ENCODE measurements at regions not wholly inside any gene's neighbourhood (a gene's known extent, or its start where the extent isn't known, plus 50 kb on each side); places are given as distances from the start of the nearest gene placed in this dataset.

GRCh38 chr10:129397198-129397974 is 69.7 kb upstream of the MGMT start:
- 21% methylated on average over 3 of the region's 16 CpGs for WGBS (ENCODE audit: insufficient coverage, low coverage, low lambda C conversion rate, missing lambda C conversion rate)
- ATAC-seq: peak; percentile 34 to 70 (median 49)
- DNase-seq: no peak
- H3K4me1 ChIP-seq: no peaks in the 10 kb centered on the region
- no peaks in the 10 kb centered on the region for H3K27me3 ChIP-seq
- intact Hi-C loops (cut with DNase I): no loop called here
- no peaks in the 10 kb centered on the region for H3K36me3 ChIP-seq
- H3K4me3 ChIP-seq: no peak overlapping the region
- no peak for TF ChIP-seq CTCF (IDR thresholded peaks at IDR 0.05)
- TF ChIP-seq POLR2A (IDR thresholded peaks at IDR 0.05): no peak
- no peak overlapping the region for H3K27ac ChIP-seq
- no peaks in the 10 kb centered on the region for H3K9me3 ChIP-seq

DNA sequence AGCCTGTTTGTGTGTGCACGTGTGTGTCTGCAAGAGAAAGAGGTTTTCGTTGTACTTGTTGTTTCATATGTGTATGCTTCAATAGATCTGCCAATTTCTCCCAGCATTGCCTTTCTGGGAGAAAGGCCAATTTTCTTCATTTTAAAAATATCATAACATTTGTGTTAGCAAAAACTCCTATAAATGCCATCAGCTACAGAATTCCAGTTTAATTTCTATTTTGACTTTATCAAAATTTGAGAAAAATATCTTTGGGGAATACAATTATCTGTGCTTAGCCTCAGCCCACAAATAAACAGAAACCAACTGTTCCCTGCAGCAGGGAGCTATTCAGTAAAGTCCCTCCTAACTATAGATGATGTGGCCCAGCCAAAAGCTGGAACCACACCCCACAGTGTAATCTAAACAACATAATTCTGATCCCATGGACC is 68.3 kb upstream of the MGMT start:
- 50% methylated on average over 2 of the region's 2 CpGs for WGBS (ENCODE audit: insufficient coverage, low coverage, low lambda C conversion rate, missing lambda C conversion rate)
- no peaks in the 10 kb centered on the region for H3K27me3 ChIP-seq
- no peaks in the 10 kb centered on the region for H3K4me1 ChIP-seq
- no peak for DNase-seq
- no peaks in the 10 kb centered on the region for H3K36me3 ChIP-seq
- no peak for ATAC-seq
- no peaks in the 10 kb centered on the region for H3K9me3 ChIP-seq
- no peak overlapping the region for H3K4me3 ChIP-seq
- intact Hi-C loops (cut with DNase I): no loop called here
- TF ChIP-seq CTCF (IDR thresholded peaks at IDR 0.05): no peak
- TF ChIP-seq POLR2A (IDR thresholded peaks at IDR 0.05): no peak
- no peak overlapping the region for H3K27ac ChIP-seq

- Histone ChIP-seq H3K9me3 (no peaks in the 10 kb centered on the region), H3K36me3 (no peaks in the 10 kb centered on the region), H3K4me1 (no peaks in the 10 kb centered on the region), H3K4me3 (no peak overlapping the region), H3K27ac (no peak overlapping the region), H3K27me3 (no peaks in the 10 kb centered on the region)
- no peak for TF ChIP-seq POLR2A (IDR thresholded peaks at IDR 0.05)
- TF ChIP-seq CTCF (IDR thresholded peaks at IDR 0.05): no peak
- ATAC-seq (no peak), DNase-seq (no peak)
- WGBS (ENCODE audit: insufficient coverage, low coverage, low lambda C conversion rate, missing lambda C conversion rate): 60% methylated on average over 4 of the region's 5 CpGs
- intact Hi-C loops (cut with DNase I): no loop called here
Observed at GRCh38 chr10:129400426-129400825, 66.6 kb upstream of the MGMT start.

- no peaks in the 10 kb centered on the region for H3K27me3 ChIP-seq
- H3K4me3 ChIP-seq: no peak overlapping the region
- intact Hi-C loops (cut with DNase I): no loop called here
- ATAC-seq: no peak
- H3K9me3 ChIP-seq: no peaks in the 10 kb centered on the region
- no peak overlapping the region for H3K27ac ChIP-seq
- H3K4me1 ChIP-seq: no peaks in the 10 kb centered on the region
- 89% methylated on average over 16 of the region's 16 CpGs for WGBS (ENCODE audit: insufficient coverage, low coverage, low lambda C conversion rate, missing lambda C conversion rate)
- DNase-seq: no peak
- H3K36me3 ChIP-seq: no peaks in the 10 kb centered on the region
- TF ChIP-seq CTCF (IDR thresholded peaks at IDR 0.05): no peak
- no peak for TF ChIP-seq POLR2A (IDR thresholded peaks at IDR 0.05)
Observed at GRCh38 chr10:129402459-129402858, 64.6 kb upstream of the MGMT start.
